BJ (cell line): ENCODE measurements at regions not wholly inside any gene's neighbourhood (a gene's known extent, or its start where the extent isn't known, plus 50 kb on each side); places are given as distances from the start of the nearest gene placed in this dataset.

Experiments
- CTCF ChIA-PET: fragments of 350-600 bp; formaldehyde crosslinking; extraction: SDS; loops from one replicate; lab custom pipeline; 2021; ENCODE audit warnings: antibody characterized with exemption, inconsistent platforms; lab: Yijun Ruan, JAX
- POLR2A ChIA-PET: fragments of 300-600 bp; sonication (Branson Sonifier 250); formaldehyde crosslinking; extraction: SDS; loops from one replicate; lab custom pipeline; 2021; ENCODE audit warnings: antibody characterized with exemption; lab: Charles Lee
- DNase-seq: peaks from one replicate; pipeline ENCODE4 v3.0.0-alpha.2; 2011; ENCODE audit warnings: low read depth
- H3K27me3 ChIP-seq: 2 replicates; pipeline ENCODE4 v1.6.0; 2011; ENCODE audit warnings: low read length; ENCODE audit not compliant: control insufficient read depth, insufficient read depth
- H3K36me3 ChIP-seq: 2 replicates; pipeline ENCODE4 v1.5.1; 2011; ENCODE audit warnings: low read length; ENCODE audit not compliant: control insufficient read depth, insufficient read depth
- H3K4me3 ChIP-seq: 2 replicates; pipeline ENCODE4 v1.5.1; 2011; ENCODE audit warnings: low read depth, mild to moderate bottlenecking, control low read depth, low read length
- CTCF ChIP-seq: IDR thresholded peaks from 2 replicates; pipeline ENCODE4 v1.5.1; 2011; ENCODE audit warnings: low read depth, mild to moderate bottlenecking, control low read depth, inconsistent platforms, low read length, moderate library complexity; ENCODE audit not compliant: insufficient read depth

GRCh38 chr14:88085736-88086135 lies 80.8 kb downstream of the GPR65 start:
- DNase-seq, result no peak
- H3K27me3 ChIP-seq, result no peaks in the 10 kb centered on the region
- CTCF ChIA-PET, result no interaction called here
- no peak for TF ChIP-seq CTCF
- H3K4me3 ChIP-seq, result no peak overlapping the region
- no peaks in the 10 kb centered on the region for H3K36me3 ChIP-seq
- POLR2A ChIA-PET, result no interaction called here

- Histone ChIP-seq H3K27me3 (no peaks in the 10 kb centered on the region), H3K4me3 (no peak overlapping the region), H3K36me3 (no peaks in the 10 kb centered on the region)
- no peak for DNase-seq
- POLR2A ChIA-PET, result no interaction called here
- CTCF ChIA-PET, result no interaction called here
- no peak for TF ChIP-seq CTCF
Observed at GRCh38 chr14:88089445-88089844, 84.5 kb downstream of the GPR65 start.

- POLR2A ChIA-PET, result no interaction called here
- no peak for TF ChIP-seq CTCF
- Histone ChIP-seq H3K36me3 (no peaks in the 10 kb centered on the region), H3K4me3 (no peak overlapping the region), H3K27me3 (no peaks in the 10 kb centered on the region)
- DNase-seq, result no peak
- CTCF ChIA-PET, result interaction anchor here (0.7 kb wide), 1 partner anchor 70 kb away, joined by 3 read pairs; no protein-coding TSS in a partner anchor
Observed at GRCh38 chr14:88092529-88092928, 87.6 kb downstream of the GPR65 start.

GRCh38 chr14:88095791-88096190 lies 90.9 kb downstream of the GPR65 start:
- no peak for TF ChIP-seq CTCF
- CTCF ChIA-PET, result no interaction called here

GRCh38 chr14:88098163-88098562 lies 93.2 kb downstream of the GPR65 start:
- TF ChIP-seq CTCF, result no peak
- CTCF ChIA-PET, result no interaction called here
- POLR2A ChIA-PET, result no interaction called here

More at GRCh38 chr14:88095791-88096190, 90.9 kb downstream of the GPR65 start:
- POLR2A ChIA-PET, result no interaction called here
- Histone ChIP-seq H3K27me3 (no peaks in the 10 kb centered on the region), H3K4me3 (no peak overlapping the region), H3K36me3 (no peaks in the 10 kb centered on the region)
- no peak for DNase-seq

More at GRCh38 chr14:88098163-88098562, 93.2 kb downstream of the GPR65 start:
- no peaks in the 10 kb centered on the region for H3K36me3 ChIP-seq
- no peak overlapping the region for H3K4me3 ChIP-seq
- no peak for DNase-seq
- no peaks in the 10 kb centered on the region for H3K27me3 ChIP-seq
